Fibroblast of peridontal ligament (primary cell): ENCODE measurements at regions not wholly inside any gene's neighbourhood (a gene's known extent, or its start where the extent isn't known, plus 50 kb on each side); places are given as distances from the start of the nearest gene placed in this dataset.
A peak's percentile ranks its signal among the peaks of the same experiment; 100 is the strongest.
"Not testable (repeated sequence)": the region's sequence is repeated elsewhere in the genome, so short reads cannot be mapped to it uniquely, and the experiment has no call there.

Source experiments
- DNase-seq: peaks from one replicate; pipeline ENCODE4 v3.0.0-alpha.2; 2010; ENCODE audit errors: extremely low read depth

- no peak for DNase-seq
These were observed 208.7 kb upstream of the DPYD start for GRCh38 chr1:98129491-98129890.

- no peak for DNase-seq
These were observed 205.9 kb upstream of the DPYD start for GRCh38 chr1:98126740-98127139.

GRCh38 chr1:98121646-98122045, 200.8 kb upstream of the DPYD start:
- DNase-seq = peak; percentile 37

GRCh38 chr1:98119796-98120195, 199.0 kb upstream of the DPYD start:
- no peak for DNase-seq

GRCh38 chr1:98113811-98114210, 193.0 kb upstream of the DPYD start:
- no peak for DNase-seq

- no peak for DNase-seq
These were observed 191.8 kb upstream of the DPYD start for GRCh38 chr1:98112626-98113025.

- peak; percentile 52 for DNase-seq
These were observed 189.8 kb upstream of the DPYD start for GRCh38 chr1:98110674-98111073.

- DNase-seq = not testable (repeated sequence)
These were observed 187.5 kb upstream of the DPYD start for GRCh38 chr1:98108378-98108777.

GRCh38 chr1:98107256-98107655, 186.4 kb upstream of the DPYD start:
- no peak for DNase-seq

- DNase-seq = peak; percentile 96
These were observed 183.5 kb upstream of the DPYD start for GRCh38 chr1:98104289-98104688.

GRCh38 chr1:98103617-98104285, 182.9 kb upstream of the DPYD start:
- peak; percentile 56 for DNase-seq

- DNase-seq = peak; percentile 54
These were observed 181.7 kb upstream of the DPYD start for GRCh38 chr1:98102345-98103030.

GRCh38 chr1:98101364-98101763, 180.5 kb upstream of the DPYD start:
- DNase-seq = no peak

GRCh38 chr1:98099501-98099900, 178.7 kb upstream of the DPYD start:
- no peak for DNase-seq

GRCh38 chr1:98098473-98098872, 177.6 kb upstream of the DPYD start:
- DNase-seq = no peak

- peak; percentile 74 for DNase-seq
These were observed 169.5 kb upstream of the DPYD start for GRCh38 chr1:98090351-98090750.

GRCh38 chr1:98088381-98088780, 167.5 kb upstream of the DPYD start:
- no peak for DNase-seq

- peak; percentile 97 for DNase-seq
These were observed 166.1 kb upstream of the DPYD start for GRCh38 chr1:98086796-98087441.

- DNase-seq = no peak
These were observed 165.3 kb upstream of the DPYD start for GRCh38 chr1:98086156-98086555.

- DNase-seq = peak; percentile 62
These were observed 163.4 kb upstream of the DPYD start for GRCh38 chr1:98084188-98084587.

GRCh38 chr1:98081944-98082343, 161.1 kb upstream of the DPYD start:
- DNase-seq = no peak

- DNase-seq = no peak
These were observed 157.8 kb upstream of the DPYD start for GRCh38 chr1:98078596-98078995.

GRCh38 chr1:98077691-98078090, 156.9 kb upstream of the DPYD start:
- DNase-seq = no peak
